Naive B cell (primary cell): ENCODE measurements at regions not wholly inside any gene's neighbourhood (a gene's known extent, or its start where the extent isn't known, plus 50 kb on each side); places are given as distances from the start of the nearest gene placed in this dataset.
"Not testable (repeated sequence)": the region's sequence is repeated elsewhere in the genome, so short reads cannot be mapped to it uniquely, and the experiment has no call there.

Source experiments
- ATAC-seq, 2 donors: fragments of 150-1000 bp; cut with Tn5 transposase; 2 replicates each; pipeline ENCODE4 v1.10.0; 2021; ENCODE audit warnings: low read depth in 2 of 2, mild to moderate bottlenecking in 2 of 2, moderate library complexity in 2 of 2
- DNase-seq: peaks from one replicate; pipeline ENCODE4 v3.0.0; 2022
- H3K27ac Mint-ChIP-seq, 6 donors: one replicate each; pipeline ENCODE4 v1.8.0; 2020 to 2022; ENCODE audit warnings: mild to moderate bottlenecking in 6 of 6, mixed read lengths in 6 of 6, moderate library complexity in 5 of 6, inconsistent platforms in 2 of 6
- H3K27me3 Mint-ChIP-seq, 3 donors: one replicate each; pipeline ENCODE4 v1.8.0; 2021 to 2022; ENCODE audit warnings: mixed read lengths in 3 of 3, mild to moderate bottlenecking in 1 of 3
- H3K36me3 Mint-ChIP-seq, 2 donors: one replicate each; pipeline ENCODE4 v1.8.0; 2020 to 2022; ENCODE audit warnings: mixed read lengths in 2 of 2, inconsistent platforms in 1 of 2, mild to moderate bottlenecking in 1 of 2
- H3K4me1 Mint-ChIP-seq, 3 donors: one replicate each; pipeline ENCODE4 v1.8.0; 2020 to 2022; ENCODE audit warnings: mixed read lengths in 3 of 3, inconsistent platforms in 1 of 3, mild to moderate bottlenecking in 1 of 3, moderate library complexity in 1 of 3
- H3K4me3 Mint-ChIP-seq, 8 donors: one replicate each; pipeline ENCODE4 v1.8.0; 2020 to 2022; ENCODE audit warnings: mild to moderate bottlenecking in 8 of 8, mixed read lengths in 8 of 8, moderate library complexity in 8 of 8, inconsistent platforms in 2 of 8
- H3K9me3 Mint-ChIP-seq, 7 donors: one replicate each; pipeline ENCODE4 v1.8.0; 2020 to 2022; ENCODE audit warnings: mixed read lengths in 7 of 7, mild to moderate bottlenecking in 5 of 7, inconsistent platforms in 2 of 7, moderate library complexity in 1 of 7

GRCh38 chr13:23098161-23098907 lies 82.4 kb upstream of the SGCG start:
- H3K4me3 Mint-ChIP-seq = no peak overlapping the region
- H3K27me3 Mint-ChIP-seq = peaks cover 0 to 4% (median 0%) of the 10 kb centered on the region in 3 donors

GRCh38 chr13:23105051-23105450 lies 75.7 kb upstream of the SGCG start:
- no peaks in the 10 kb centered on the region for H3K36me3 Mint-ChIP-seq
- ATAC-seq (no peak), DNase-seq (no peak)
- no peaks in the 10 kb centered on the region for H3K4me1 Mint-ChIP-seq
- no peak overlapping the region for H3K27ac Mint-ChIP-seq
- H3K4me3 Mint-ChIP-seq = no peak overlapping the region
- no peaks in the 10 kb centered on the region for H3K27me3 Mint-ChIP-seq
- H3K9me3 Mint-ChIP-seq = peaks cover 4 to 16% (median 7%) of the 10 kb centered on the region in 7 donors

More at GRCh38 chr13:23098161-23098907, 82.4 kb upstream of the SGCG start:
- Mint-ChIP-seq H3K9me3 (peaks cover 0 to 7% (median 3%) of the 10 kb centered on the region in 7 donors), H3K4me1 (no peaks in the 10 kb centered on the region), H3K36me3 (no peaks in the 10 kb centered on the region), H3K27ac (no peak overlapping the region)
- no peak for DNase-seq
- no peak for ATAC-seq

- H3K36me3 Mint-ChIP-seq = no peaks in the 10 kb centered on the region
- H3K4me1 Mint-ChIP-seq = no peaks in the 10 kb centered on the region
- H3K27ac Mint-ChIP-seq = no peak overlapping the region
- no peak overlapping the region for H3K4me3 Mint-ChIP-seq
- H3K27me3 Mint-ChIP-seq = no peaks in the 10 kb centered on the region
- ATAC-seq (no peak), DNase-seq (no peak)
- peaks cover 0 to 13% (median 4%) of the 10 kb centered on the region in 7 donors for H3K9me3 Mint-ChIP-seq
Observed at GRCh38 chr13:23107665-23108064, 73.1 kb upstream of the SGCG start.

GRCh38 chr13:23119131-23119530 lies 61.6 kb upstream of the SGCG start:
- Mint-ChIP-seq H3K4me3 (no peak overlapping the region), H3K9me3 (peaks cover 0 to 12% (median 5%) of the 10 kb centered on the region in 7 donors), H3K36me3 (no peaks in the 10 kb centered on the region), H3K27ac (no peak overlapping the region), H3K27me3 (peaks cover 0 to 3% (median 0%) of the 10 kb centered on the region in 3 donors), H3K4me1 (no peaks in the 10 kb centered on the region)
- ATAC-seq = no peak
- no peak for DNase-seq

- H3K27me3 Mint-ChIP-seq, H3K9me3 Mint-ChIP-seq, H3K4me1 Mint-ChIP-seq, H3K36me3 Mint-ChIP-seq, ATAC-seq, H3K4me3 Mint-ChIP-seq, H3K27ac Mint-ChIP-seq, DNase-seq: not testable (repeated sequence)
Observed at GRCh38 chr13:23127540-23127939, 53.2 kb upstream of the SGCG start.

- H3K9me3 Mint-ChIP-seq = peaks cover 0 to 3% (median 0%) of the 10 kb centered on the region in 7 donors
- H3K27ac Mint-ChIP-seq = peak overlapping the region in 1 of 6 donors; percentile 55
- peaks cover 0 to 5% (median 4%) of the 10 kb centered on the region in 3 donors for H3K27me3 Mint-ChIP-seq
- H3K36me3 Mint-ChIP-seq = no peaks in the 10 kb centered on the region
- no peaks in the 10 kb centered on the region for H3K4me1 Mint-ChIP-seq
- ATAC-seq (no peak), DNase-seq (no peak)
- H3K4me3 Mint-ChIP-seq = no peak overlapping the region
Observed at GRCh38 chr13:23129331-23129730, 51.4 kb upstream of the SGCG start.
